IPS DF 6.9 (cell line): ENCODE measurements at regions not wholly inside any gene's neighbourhood (a gene's known extent, or its start where the extent isn't known, plus 50 kb on each side); places are given as distances from the start of the nearest gene placed in this dataset.

Source experiments
- DNase-seq: peaks from one replicate; pipeline ENCODE4 v3.0.0-alpha.2; 2013; ENCODE audit warnings: low read depth, low spot score
- H3K27ac ChIP-seq: one replicate; pipeline ENCODE4 v1.5.1; 2013; ENCODE audit warnings: low read length, control low read depth
- H3K27me3 ChIP-seq: 2 replicates; pipeline ENCODE4 v1.6.1; 2013; ENCODE audit warnings: mild to moderate bottlenecking, low read length; ENCODE audit not compliant: control insufficient read depth, insufficient read depth
- H3K36me3 ChIP-seq: 2 replicates; pipeline ENCODE4 v1.6.1; 2013; ENCODE audit warnings: low read length; ENCODE audit not compliant: control insufficient read depth, insufficient read depth
- H3K4me1 ChIP-seq: 2 replicates; pipeline ENCODE4 v1.6.1; 2013; ENCODE audit warnings: low read length; ENCODE audit not compliant: control insufficient read depth, insufficient read depth
- H3K4me3 ChIP-seq: 2 replicates; pipeline ENCODE4 v1.5.1; 2013; ENCODE audit warnings: mild to moderate bottlenecking, low read length
- H3K9me3 ChIP-seq: 2 replicates; pipeline ENCODE4 v1.6.1; 2013; ENCODE audit warnings: low read length, inconsistent platforms; ENCODE audit not compliant: control insufficient read depth, insufficient read depth
- WGBS: extraction: QIAGEN DNeasy Blood & Tissue Kit; methylation state at CpG from one replicate; pipeline ENCODE4 v1.1.7; 2013; ENCODE audit warnings: mixed read lengths, missing lambda C conversion rate; ENCODE audit not compliant: insufficient read length, insufficient coverage; 5-methylcytosine and 5-hydroxymethylcytosine counted together

DNA sequence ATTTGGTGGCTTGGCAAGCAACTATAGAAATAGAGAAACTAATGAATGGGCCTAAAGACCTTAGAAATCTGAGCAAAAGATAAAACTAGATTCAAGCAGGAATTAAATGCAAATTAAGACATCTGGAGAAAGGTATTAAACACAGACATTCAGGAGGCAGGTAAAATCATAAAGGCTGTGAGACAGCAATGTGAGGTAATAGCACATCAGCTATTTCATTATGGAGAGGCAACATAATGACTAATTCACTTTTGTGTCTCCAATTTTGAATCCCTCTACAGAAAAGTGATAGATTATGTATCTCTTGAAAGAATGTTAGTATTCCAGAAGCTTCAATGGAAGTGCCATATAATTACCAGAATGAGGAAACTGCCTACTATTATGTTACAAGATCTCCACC is 175.9 kb upstream of the LRIG3 start:
- Histone ChIP-seq H3K36me3 (no peaks in the 10 kb centered on the region), H3K4me3 (no peak overlapping the region), H3K9me3 (no peaks in the 10 kb centered on the region), H3K27ac (no peak overlapping the region), H3K27me3 (no peaks in the 10 kb centered on the region), H3K4me1 (no peaks in the 10 kb centered on the region)
- no peak for DNase-seq

DNA sequence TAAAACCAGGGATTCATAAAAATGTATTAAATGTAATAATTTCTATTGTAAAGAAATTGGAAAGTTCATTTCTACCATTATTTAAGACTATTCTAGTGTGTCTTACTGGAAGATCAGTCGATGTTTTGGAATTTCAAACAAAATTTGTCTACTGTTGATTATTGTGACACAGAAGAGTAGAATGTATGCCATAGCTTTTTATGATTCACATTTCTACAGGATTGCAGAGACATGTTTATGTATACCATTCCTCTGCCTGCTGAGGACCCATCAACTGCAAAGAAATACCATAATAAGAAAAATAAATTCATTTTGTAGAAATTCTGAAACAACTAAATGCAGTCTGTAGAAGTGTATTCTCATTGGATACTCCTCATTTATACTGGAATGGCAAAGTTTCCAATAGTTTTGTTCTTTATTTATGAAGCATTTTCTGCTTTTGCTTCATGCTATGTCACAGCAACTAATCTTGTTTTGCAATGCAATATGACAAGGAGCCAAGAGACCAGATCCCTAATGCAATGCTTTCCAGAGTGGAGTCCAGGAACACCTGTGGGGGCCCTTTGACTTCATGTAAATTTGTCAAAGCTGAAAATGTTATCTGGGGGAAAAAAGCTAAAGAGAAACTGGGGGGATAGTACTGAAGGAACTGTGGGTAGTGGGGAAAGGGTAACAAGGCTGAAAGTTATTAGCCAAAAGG is 172.9 kb upstream of the LRIG3 start:
- Histone ChIP-seq H3K4me3 (no peak overlapping the region), H3K27me3 (no peaks in the 10 kb centered on the region), H3K27ac (no peak overlapping the region), H3K36me3 (no peaks in the 10 kb centered on the region), H3K9me3 (no peaks in the 10 kb centered on the region), H3K4me1 (no peaks in the 10 kb centered on the region)
- WGBS: no CpG with 5 or more reads among the region's 1 CpG
- DNase-seq: no peak

DNA sequence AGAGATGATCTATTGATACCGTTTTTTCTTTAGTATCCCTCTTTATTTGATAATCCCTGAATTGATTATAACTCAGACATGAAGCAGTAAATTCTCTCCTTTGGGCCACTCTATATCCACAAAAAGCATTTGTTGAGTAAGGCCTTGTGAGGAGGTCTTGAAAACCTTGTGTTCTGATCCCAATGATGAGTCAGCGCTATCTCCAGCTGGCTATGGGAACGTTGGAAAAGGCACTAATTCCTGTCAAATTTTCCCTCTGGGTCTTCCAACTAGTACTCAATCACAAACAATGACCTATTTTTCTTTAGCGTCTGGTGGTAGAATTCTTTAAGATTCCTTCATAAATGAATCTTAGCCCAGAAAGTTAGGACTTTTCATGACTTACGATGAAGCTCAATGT is 168.4 kb upstream of the LRIG3 start:
- no CpG with 5 or more reads among the region's 5 CpGs for WGBS
- DNase-seq: no peak

DNA sequence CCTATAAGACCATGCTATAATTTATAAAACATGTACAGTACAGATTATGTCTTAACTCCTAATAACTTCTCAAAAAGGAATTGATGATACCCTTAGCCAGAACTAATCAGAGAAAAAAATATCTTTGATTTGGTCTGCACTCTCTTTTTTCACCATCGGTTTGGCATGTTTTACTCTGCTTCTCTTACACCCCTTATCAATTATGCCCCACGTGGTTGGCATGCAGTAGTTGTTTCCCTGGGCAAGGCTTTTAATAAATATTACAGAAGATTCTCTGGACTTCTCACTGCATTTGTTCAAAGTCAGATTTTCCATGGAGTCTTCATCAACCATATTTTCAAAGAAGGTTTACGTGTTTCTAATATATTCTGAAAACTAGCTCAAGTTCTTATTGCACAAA is 167.4 kb upstream of the LRIG3 start:
- Histone ChIP-seq H3K36me3 (no peaks in the 10 kb centered on the region), H3K27ac (no peak overlapping the region), H3K9me3 (no peaks in the 10 kb centered on the region), H3K27me3 (no peaks in the 10 kb centered on the region), H3K4me3 (no peak overlapping the region), H3K4me1 (no peaks in the 10 kb centered on the region)
- no peak for DNase-seq
- no CpG with 5 or more reads among the region's 3 CpGs for WGBS

More for the DNA sequence above, 168.4 kb upstream of the LRIG3 start:
- Histone ChIP-seq H3K4me1 (no peaks in the 10 kb centered on the region), H3K36me3 (no peaks in the 10 kb centered on the region), H3K27ac (no peak overlapping the region), H3K4me3 (no peak overlapping the region), H3K27me3 (no peaks in the 10 kb centered on the region), H3K9me3 (no peaks in the 10 kb centered on the region)

DNA sequence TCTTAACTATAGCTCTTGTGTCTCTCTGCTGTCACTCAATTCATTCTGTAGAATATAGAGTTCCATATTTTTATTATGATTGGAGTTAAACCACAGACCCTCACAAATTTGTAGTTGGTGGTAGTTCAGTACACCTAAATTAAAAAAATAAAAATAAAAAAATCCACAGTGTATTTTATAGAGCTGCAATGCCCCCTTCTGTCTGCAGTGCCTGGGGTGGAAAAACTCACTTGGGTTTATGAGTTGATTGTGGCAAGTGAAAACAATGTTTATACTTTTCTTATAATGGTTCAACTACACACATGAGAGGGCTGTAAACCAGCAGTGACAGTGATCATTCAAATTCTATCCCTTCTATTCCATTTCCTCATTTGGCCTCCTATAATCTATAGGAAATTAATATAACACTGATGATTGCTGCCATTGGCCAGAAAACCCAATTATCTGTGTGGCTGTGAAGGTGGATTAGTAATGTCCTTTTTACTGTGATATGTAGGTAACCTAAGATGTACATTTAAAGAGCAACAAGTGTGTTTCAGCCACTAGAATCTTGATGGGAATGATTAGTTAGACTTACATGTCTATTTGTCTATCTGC is 166.9 kb upstream of the LRIG3 start:
- Histone ChIP-seq H3K27me3 (no peaks in the 10 kb centered on the region), H3K4me3 (no peak overlapping the region), H3K4me1 (no peaks in the 10 kb centered on the region), H3K36me3 (no peaks in the 10 kb centered on the region), H3K27ac (no peak overlapping the region), H3K9me3 (no peaks in the 10 kb centered on the region)
- no peak for DNase-seq

DNA sequence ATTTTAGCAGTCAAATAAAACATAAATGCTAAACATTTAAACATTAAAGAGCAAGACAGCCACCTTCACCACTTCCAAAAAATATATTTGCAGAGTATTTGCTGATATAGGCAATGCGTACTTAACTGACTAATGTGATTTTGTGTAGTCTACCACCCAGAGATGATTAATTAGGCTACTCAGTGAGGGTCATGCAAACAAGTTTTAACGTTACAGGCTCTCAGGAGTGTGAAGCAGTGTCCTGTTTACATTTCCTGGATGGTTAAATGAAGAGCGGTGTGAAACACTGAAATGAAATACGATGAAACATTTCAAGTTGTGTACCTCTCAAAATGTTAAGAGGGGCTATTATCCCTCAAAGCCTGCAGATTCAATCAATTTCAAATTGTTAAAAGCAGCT is 165.8 kb upstream of the LRIG3 start:
- Histone ChIP-seq H3K9me3 (no peaks in the 10 kb centered on the region), H3K27me3 (no peaks in the 10 kb centered on the region), H3K36me3 (no peaks in the 10 kb centered on the region), H3K4me1 (no peaks in the 10 kb centered on the region), H3K4me3 (no peak overlapping the region), H3K27ac (no peak overlapping the region)
- WGBS: no CpG with 5 or more reads among the region's 4 CpGs
- no peak for DNase-seq

DNA sequence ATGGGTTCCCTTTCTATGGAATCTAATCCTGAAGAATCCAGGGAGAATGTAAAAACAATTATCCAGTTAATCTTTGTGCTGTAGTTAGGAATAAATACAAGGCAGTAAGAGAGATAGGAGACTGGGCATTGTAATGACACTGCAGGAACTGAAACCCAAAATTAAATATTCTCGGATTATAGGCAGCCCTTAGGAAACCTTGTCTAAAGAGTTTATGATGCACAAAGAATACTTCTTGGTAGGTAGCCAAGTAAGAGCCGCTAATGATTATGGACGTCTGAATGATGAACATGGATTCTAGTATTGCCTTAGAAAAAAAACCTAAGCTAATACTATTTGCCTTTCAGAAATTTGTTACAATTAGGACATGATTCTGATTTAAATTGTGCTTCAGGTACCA is 165.4 kb upstream of the LRIG3 start:
- H3K4me1 ChIP-seq: no peaks in the 10 kb centered on the region
- no peaks in the 10 kb centered on the region for H3K9me3 ChIP-seq

DNA sequence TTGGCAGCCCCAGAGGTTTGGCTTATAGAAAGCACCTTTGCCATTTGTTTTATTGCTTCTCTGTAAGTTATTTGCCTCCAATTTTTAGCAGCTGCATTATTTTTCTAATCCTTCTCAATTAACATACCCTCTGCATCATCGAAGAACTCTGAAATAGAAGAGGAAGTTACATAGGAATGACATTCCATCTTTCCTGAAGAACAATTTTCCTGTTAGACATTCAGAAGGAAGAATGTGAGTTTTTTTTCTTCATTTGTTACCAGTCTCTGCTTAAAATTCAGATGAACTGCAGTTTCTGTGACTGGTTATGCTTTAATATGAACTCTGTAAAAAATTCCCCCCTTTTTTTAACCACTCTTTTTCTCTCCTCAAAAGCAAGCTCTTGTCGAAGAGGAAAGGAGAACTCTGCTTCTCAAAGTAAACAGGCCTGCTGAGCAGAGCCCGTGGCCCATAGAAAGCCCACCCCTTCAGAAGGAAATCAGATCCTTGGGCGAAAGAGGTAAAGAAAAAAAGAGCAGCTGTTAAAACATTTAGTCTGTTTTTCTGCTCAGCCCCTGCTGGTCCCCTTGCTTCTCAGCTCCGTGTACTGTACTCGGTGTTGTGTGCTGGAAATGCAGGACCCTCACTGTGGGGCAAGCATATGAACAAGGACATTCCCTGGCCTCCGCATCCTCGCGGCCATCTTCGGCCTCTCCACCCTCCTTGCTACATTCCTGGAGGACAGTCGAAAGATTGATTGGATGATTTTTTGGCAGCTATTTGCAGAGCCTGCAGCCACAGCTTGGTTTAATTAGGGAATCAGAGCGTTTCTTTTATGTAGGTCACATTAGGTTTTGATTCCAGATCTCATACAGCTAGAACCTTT is 164.4 kb upstream of the LRIG3 start:
- DNase-seq: no peak
- Histone ChIP-seq H3K27ac (no peak overlapping the region), H3K4me3 (no peak overlapping the region), H3K9me3 (no peaks in the 10 kb centered on the region), H3K4me1 (no peaks in the 10 kb centered on the region), H3K36me3 (no peaks in the 10 kb centered on the region), H3K27me3 (no peaks in the 10 kb centered on the region)
- WGBS: no CpG with 5 or more reads among the region's 12 CpGs

More for the DNA sequence above, 165.4 kb upstream of the LRIG3 start:
- WGBS: no CpG with 5 or more reads among the region's 3 CpGs
- Histone ChIP-seq H3K36me3 (no peaks in the 10 kb centered on the region), H3K27me3 (no peaks in the 10 kb centered on the region), H3K4me3 (no peak overlapping the region), H3K27ac (no peak overlapping the region)
- DNase-seq: no peak

DNA sequence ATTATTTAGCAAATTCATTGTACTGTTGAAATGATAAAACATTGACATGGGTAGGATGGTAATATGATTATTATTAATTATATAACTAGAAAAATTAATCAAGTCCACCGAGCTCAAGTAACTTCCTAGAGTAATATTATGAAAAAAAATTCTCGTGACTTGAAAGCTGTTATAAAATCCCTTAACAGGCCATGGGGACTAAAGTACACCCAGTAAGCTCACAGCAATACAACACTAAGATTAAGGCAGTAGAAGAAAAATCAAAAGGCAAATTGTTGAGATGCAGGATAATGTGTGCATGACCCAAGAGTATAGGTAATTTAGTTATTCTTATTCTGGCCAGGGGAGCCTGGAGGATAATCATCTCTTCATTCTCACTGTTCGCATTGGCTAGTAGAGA is 162.6 kb upstream of the LRIG3 start:
- Histone ChIP-seq H3K36me3 (no peaks in the 10 kb centered on the region), H3K4me1 (no peaks in the 10 kb centered on the region), H3K4me3 (no peak overlapping the region), H3K27ac (no peak overlapping the region), H3K9me3 (no peaks in the 10 kb centered on the region), H3K27me3 (no peaks in the 10 kb centered on the region)
- no peak for DNase-seq
- WGBS: no CpG with 5 or more reads among the region's 3 CpGs

DNA sequence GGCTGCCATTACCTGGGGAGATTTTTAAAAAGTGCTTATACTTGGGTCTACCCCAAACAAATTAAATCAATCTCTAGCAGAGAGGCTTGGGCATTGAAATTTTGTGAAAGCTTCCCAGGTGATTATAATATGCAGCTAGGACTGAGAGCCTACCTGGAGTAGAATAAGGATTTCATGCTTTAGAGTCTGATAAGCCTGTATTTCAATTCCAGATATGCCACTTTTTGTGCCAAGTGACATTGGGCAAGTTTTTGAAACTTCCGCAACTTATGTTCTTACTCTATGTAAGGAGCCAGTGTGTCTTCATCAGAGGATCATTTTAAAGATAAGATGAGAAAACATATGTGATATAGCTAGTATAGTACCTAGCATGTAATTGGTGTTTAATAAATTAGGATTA is 159.8 kb upstream of the LRIG3 start:
- Histone ChIP-seq H3K4me3 (no peak overlapping the region), H3K27ac (no peak overlapping the region), H3K9me3 (no peaks in the 10 kb centered on the region), H3K27me3 (no peaks in the 10 kb centered on the region), H3K36me3 (no peaks in the 10 kb centered on the region), H3K4me1 (no peaks in the 10 kb centered on the region)
- DNase-seq: no peak
- no CpG with 5 or more reads among the region's 1 CpG for WGBS
